GM08714 (cell line): ENCODE measurements at regions not wholly inside any gene's neighbourhood (a gene's known extent, or its start where the extent isn't known, plus 50 kb on each side); places are given as distances from the start of the nearest gene placed in this dataset.

Source experiments
- H3K4me3 ChIP-seq: fragments of 200-500 bp; sonication (Bioruptor generic); 2 replicates; pipeline ENCODE4 v1.5.1; 2014; ENCODE audit warnings: mild to moderate bottlenecking, low read length, inconsistent platforms
- ZNF274 ChIP-seq: IDR thresholded peaks from 2 replicates; pipeline ENCODE4 v1.6.1; 2012; ENCODE audit warnings: mild to moderate bottlenecking, low read depth, low read length

- no peak for TF ChIP-seq ZNF274
- no peak overlapping the region for H3K4me3 ChIP-seq
Observed at GRCh38 chr18:46421973-46422551, 235.0 kb downstream of the LOXHD1 start.

GRCh38 chr18:46422552-46423055, 234.4 kb downstream of the LOXHD1 start:
- TF ChIP-seq ZNF274, result no peak
- no peak overlapping the region for H3K4me3 ChIP-seq

GRCh38 chr18:46423226-46423805, 233.7 kb downstream of the LOXHD1 start:
- TF ChIP-seq ZNF274, result no peak
- H3K4me3 ChIP-seq, result no peak overlapping the region

- TF ChIP-seq ZNF274, result no peak
Observed at GRCh38 chr18:46424898-46425297, 232.1 kb downstream of the LOXHD1 start.

GRCh38 chr18:46425511-46425910, 231.5 kb downstream of the LOXHD1 start:
- H3K4me3 ChIP-seq, result no peak overlapping the region
- TF ChIP-seq ZNF274, result no peak

More at GRCh38 chr18:46424898-46425297, 232.1 kb downstream of the LOXHD1 start:
- H3K4me3 ChIP-seq, result no peak overlapping the region

GRCh38 chr18:46426021-46426678, 230.9 kb downstream of the LOXHD1 start:
- no peak for TF ChIP-seq ZNF274
- H3K4me3 ChIP-seq, result no peak overlapping the region

GRCh38 chr18:46426679-46427047, 230.4 kb downstream of the LOXHD1 start:
- H3K4me3 ChIP-seq, result no peak overlapping the region
- TF ChIP-seq ZNF274, result no peak
